ENCODE measurements at regions not wholly inside any gene's neighbourhood (a gene's known extent, or its start where the extent isn't known, plus 50 kb on each side); places are given as distances from the start of the nearest gene placed in this dataset.

- no peak for DNase-seq (ENCODE audit: low spot score)
- Histone ChIP-seq H3K4me1 (ENCODE audit: insufficient read depth) (peaks cover 36% of the 10 kb centered on the region), H3K79me2 (no peaks in the 10 kb centered on the region), H3K27ac (peak overlapping the region; percentile 90), H3K27me3 (no peaks in the 10 kb centered on the region), H3K9me2 (replicated peaks; ENCODE audit: insufficient read depth) (no peaks in the 10 kb centered on the region), H3K9me3 (ENCODE audit: low read depth) (no peaks in the 10 kb centered on the region), H3K4me2 (peak overlapping the region; percentile 28), H2AFZ (no peak overlapping the region), H3K36me3 (replicated peaks; ENCODE audit: insufficient read depth, low read depth) (no peaks in the 10 kb centered on the region), H3K4me3 (no peak overlapping the region), H4K20me1 (ENCODE audit: insufficient read depth, poor library complexity, severe bottlenecking) (no peaks in the 10 kb centered on the region)
- 95% methylated on average over 9 of the region's 9 CpGs for WGBS (ENCODE audit: low lambda C conversion rate, missing lambda C conversion rate)
- TF ChIP-seq EZH2 (IDR thresholded peaks at IDR 0.05; ENCODE audit: borderline replicate concordance) (no peak), EZH2phosphoT487 (IDR thresholded peaks at IDR 0.05; ENCODE audit: low read depth, severe bottlenecking, unreplicated experiment) (no peak), CTCF (IDR thresholded peaks at IDR 0.05; ENCODE audit: poor library complexity) (no peak)
Measured at GRCh38 chr1:8203056-8203455, 114.9 kb upstream of the SLC45A1 start.

- Histone ChIP-seq H3K27ac (peak overlapping the region; percentile 90), H3K9me3 (ENCODE audit: low read depth) (no peaks in the 10 kb centered on the region), H3K4me1 (ENCODE audit: insufficient read depth) (peaks cover 38% of the 10 kb centered on the region), H3K79me2 (no peaks in the 10 kb centered on the region), H2AFZ (no peak overlapping the region), H3K4me2 (peak overlapping the region; percentile 28), H3K27me3 (no peaks in the 10 kb centered on the region), H3K4me3 (no peak overlapping the region), H4K20me1 (ENCODE audit: insufficient read depth, poor library complexity, severe bottlenecking) (no peaks in the 10 kb centered on the region), H3K9me2 (replicated peaks; ENCODE audit: insufficient read depth) (no peaks in the 10 kb centered on the region), H3K36me3 (replicated peaks; ENCODE audit: insufficient read depth, low read depth) (no peaks in the 10 kb centered on the region)
- TF ChIP-seq EZH2phosphoT487 (IDR thresholded peaks at IDR 0.05; ENCODE audit: low read depth, severe bottlenecking, unreplicated experiment) (no peak), CTCF (IDR thresholded peaks at IDR 0.05; ENCODE audit: poor library complexity) (no peak), EZH2 (IDR thresholded peaks at IDR 0.05; ENCODE audit: borderline replicate concordance) (no peak)
- 55% methylated on average over 19 of the region's 19 CpGs for WGBS (ENCODE audit: low lambda C conversion rate, missing lambda C conversion rate)
- peak; percentile 70 for DNase-seq (ENCODE audit: low spot score)
Measured at GRCh38 chr1:8202182-8202905, 115.6 kb upstream of the SLC45A1 start.

GRCh38 chr1:8201331-8201861, 116.5 kb upstream of the SLC45A1 start:
- 67% methylated on average over 10 of the region's 10 CpGs for WGBS (ENCODE audit: low lambda C conversion rate, missing lambda C conversion rate)
- peak overlapping the region; percentile 28 for H3K4me2 ChIP-seq

More at GRCh38 chr1:8201331-8201861, 116.5 kb upstream of the SLC45A1 start:
- Histone ChIP-seq H3K36me3 (replicated peaks; ENCODE audit: insufficient read depth, low read depth) (no peaks in the 10 kb centered on the region), H3K4me3 (no peak overlapping the region), H3K27ac (peak overlapping the region; percentile 90), H3K27me3 (no peaks in the 10 kb centered on the region), H3K9me3 (ENCODE audit: low read depth) (no peaks in the 10 kb centered on the region), H2AFZ (no peak overlapping the region), H3K9me2 (replicated peaks; ENCODE audit: insufficient read depth) (no peaks in the 10 kb centered on the region), H3K79me2 (no peaks in the 10 kb centered on the region), H3K4me1 (ENCODE audit: insufficient read depth) (peaks cover 40% of the 10 kb centered on the region), H4K20me1 (ENCODE audit: insufficient read depth, poor library complexity, severe bottlenecking) (no peaks in the 10 kb centered on the region)
- no peak for DNase-seq (ENCODE audit: low spot score)
- TF ChIP-seq CTCF (IDR thresholded peaks at IDR 0.05; ENCODE audit: poor library complexity) = no peak
- TF ChIP-seq EZH2 (IDR thresholded peaks at IDR 0.05; ENCODE audit: borderline replicate concordance) = no peak
- no peak for TF ChIP-seq EZH2phosphoT487 (IDR thresholded peaks at IDR 0.05; ENCODE audit: low read depth, severe bottlenecking, unreplicated experiment)

Measured in hepatocyte (in vitro differentiated cells).